Mammary epithelial cell (primary cell): ENCODE measurements at regions not wholly inside any gene's neighbourhood (a gene's known extent, or its start where the extent isn't known, plus 50 kb on each side); places are given as distances from the start of the nearest gene placed in this dataset.

Experiments
- CTCF ChIP-seq, 2 donors: IDR thresholded peaks in 1 of 2; conservative IDR thresholded peaks in 1 of 2; 2 replicates each; pipeline ENCODE4 v1.5.1; 2011 to 2012; ENCODE audit warnings: inconsistent platforms in 2 of 2, low read length in 2 of 2, mild to moderate bottlenecking in 2 of 2, control low read depth in 1 of 2, low read depth in 1 of 2; ENCODE audit not compliant: insufficient read depth in 1 of 2; ENCODE audit errors: extremely low read depth in 1 of 2
- EZH2 ChIP-seq: IDR thresholded peaks from 2 replicates; pipeline ENCODE4 v1.6.1; 2012; ENCODE audit warnings: low read length, inconsistent platforms, borderline replicate concordance

GRCh38 chr9:8223861-8224260 lies 424.3 kb upstream of the DMAC1 start:
- TF ChIP-seq CTCF (conservative IDR thresholded peaks at IDR 0.05 in 1 of 2, IDR thresholded peaks at IDR 0.05 in 1 of 2; ENCODE audit: extremely low read depth in 1 of 2, insufficient read depth in 1 of 2, low read depth in 1 of 2, low read length in 2 of 2) (no peak), EZH2 (no peak)
